ENCODE measurements at regions not wholly inside any gene's neighbourhood (a gene's known extent, or its start where the extent isn't known, plus 50 kb on each side); places are given as distances from the start of the nearest gene placed in this dataset.
A peak's percentile ranks its signal among the peaks of the same experiment; 100 is the strongest.

DNA sequence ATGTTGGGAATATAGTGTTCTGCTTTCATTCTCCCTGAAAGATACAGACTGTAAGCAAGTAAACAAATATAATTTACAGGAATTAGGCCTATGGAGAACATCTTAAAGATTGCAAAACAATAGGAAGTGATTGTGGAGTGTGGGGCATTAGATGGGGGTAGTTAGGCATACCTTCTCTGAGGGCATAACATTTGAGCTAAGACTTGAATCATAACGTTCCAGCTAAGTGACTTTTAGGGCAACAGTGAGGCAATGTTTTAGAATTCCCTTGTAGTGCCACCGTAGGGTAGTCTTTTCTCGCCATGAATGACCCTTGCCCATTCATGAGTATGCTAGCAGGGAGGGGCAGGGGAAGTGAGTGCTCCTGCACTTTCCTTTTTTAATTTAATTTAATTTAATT, 173.3 kb downstream of the SPATA31D1 start:
- DNase-seq = no peak

DNA sequence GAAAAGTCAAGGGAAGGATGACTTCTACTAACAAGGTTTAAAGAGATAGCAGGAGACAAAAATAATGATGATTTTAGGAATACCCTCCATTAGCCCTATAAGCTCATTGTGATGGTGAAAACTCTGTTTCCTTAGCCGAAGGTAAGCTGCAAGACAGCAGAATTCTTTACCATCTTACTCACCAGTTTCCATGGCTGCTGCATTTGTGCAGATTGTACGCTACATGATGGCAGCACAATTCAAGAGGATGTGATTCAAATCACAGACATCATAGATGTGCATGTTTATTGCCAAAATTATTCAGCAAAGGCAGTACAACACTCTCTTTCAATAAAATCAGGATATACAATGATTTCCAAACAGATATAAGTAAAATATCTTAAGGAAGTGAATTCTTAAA, 175.6 kb downstream of the SPATA31D1 start:
- peak; percentile 21 for DNase-seq

DNA sequence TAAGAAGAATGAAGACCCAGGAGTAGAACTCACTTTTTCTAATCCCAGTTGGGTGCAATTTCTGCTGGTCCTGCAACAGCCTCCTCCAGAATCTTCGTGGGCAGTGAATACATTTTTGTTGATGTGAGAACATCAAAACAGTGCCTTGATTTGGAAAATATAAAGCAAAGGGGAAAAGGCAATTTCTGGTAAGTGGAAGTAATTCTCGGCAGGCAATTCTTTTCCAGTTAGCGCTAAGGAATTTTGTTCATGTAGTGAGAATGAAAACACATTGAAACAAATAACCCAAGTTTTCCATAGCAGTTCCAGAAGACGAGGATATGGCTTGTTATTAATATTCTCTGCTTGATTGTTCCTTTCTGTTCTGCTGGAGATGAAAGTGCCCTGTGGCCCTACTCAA, 178.7 kb downstream of the SPATA31D1 start:
- DNase-seq = no peak

DNA sequence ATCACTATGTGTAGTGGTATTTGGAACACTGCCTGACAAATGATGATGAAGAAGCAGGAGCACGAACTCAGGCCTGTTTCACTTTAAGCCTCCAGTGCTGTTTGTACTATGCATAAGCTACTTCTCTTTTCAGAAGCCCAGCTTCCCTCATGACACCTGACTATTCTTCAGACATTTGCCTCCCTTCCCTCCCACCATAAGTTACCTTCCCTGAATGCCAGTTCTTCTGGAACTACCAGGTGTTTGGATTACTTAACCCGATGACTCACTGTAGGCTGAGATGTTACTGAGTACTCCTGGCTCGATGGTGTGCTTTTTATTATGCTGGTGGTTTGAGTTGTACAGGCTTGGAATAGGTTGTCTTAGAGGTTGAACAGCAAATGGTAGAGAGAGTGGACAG, 180.0 kb downstream of the SPATA31D1 start:
- no peak for DNase-seq

DNA sequence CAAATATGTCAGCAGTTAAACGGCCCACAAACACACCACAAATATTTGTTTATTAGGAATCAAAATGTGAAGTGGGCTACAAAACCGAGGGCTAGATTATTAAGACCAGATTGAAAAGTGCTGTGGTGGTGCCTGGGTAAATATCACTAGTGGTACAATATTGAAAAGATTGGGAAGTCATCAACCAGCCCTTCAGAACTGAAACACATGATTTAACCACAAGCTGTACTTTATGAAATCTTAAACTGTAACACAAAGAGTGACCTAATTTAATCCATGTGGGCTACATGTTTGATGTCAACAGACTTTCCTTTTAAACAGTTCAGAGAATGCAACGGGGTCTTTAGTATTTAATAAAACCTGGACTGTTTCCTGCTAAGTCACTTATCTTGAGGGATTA, 182.3 kb downstream of the SPATA31D1 start:
- DNase-seq = peak; percentile 46

DNA sequence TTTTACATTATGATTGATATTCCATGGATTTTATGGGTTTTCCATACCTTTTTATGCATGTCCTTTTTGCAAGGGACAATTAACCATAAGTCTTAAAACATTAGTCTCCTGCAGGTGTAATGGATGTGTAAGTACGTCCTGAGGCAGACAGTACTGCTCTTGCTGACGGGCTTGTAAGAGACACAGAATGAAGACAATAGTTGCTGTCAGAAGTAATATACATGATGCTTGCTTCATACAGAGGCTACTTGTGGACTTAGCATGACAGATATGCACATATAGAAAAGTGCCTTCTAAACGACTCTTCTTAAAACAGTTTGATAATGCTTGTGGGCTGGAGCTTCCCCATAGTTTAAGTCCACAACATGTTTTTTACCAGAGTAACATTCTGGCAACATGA, 182.7 kb downstream of the SPATA31D1 start:
- no peak for DNase-seq

DNA sequence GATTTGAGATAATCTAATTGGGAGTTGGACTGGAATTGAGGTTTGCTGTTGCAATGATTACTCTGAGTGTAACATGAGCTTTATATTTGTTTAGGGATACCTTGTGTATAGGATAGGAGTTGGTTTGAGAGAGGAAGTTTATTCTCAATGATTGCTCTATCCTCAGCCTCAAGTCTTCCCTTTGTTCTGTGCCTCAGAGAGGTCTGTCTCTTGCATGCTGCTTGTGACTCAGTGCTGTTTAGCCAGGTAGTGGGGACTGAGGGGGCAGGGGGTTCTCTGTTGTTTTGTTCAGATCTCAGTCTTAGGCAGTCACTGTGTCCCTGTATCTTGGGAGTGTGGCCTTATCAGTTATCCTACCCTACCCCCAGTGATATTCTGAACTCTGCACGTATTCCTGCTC, 192.1 kb downstream of the SPATA31D1 start:
- no peak for DNase-seq

DNA sequence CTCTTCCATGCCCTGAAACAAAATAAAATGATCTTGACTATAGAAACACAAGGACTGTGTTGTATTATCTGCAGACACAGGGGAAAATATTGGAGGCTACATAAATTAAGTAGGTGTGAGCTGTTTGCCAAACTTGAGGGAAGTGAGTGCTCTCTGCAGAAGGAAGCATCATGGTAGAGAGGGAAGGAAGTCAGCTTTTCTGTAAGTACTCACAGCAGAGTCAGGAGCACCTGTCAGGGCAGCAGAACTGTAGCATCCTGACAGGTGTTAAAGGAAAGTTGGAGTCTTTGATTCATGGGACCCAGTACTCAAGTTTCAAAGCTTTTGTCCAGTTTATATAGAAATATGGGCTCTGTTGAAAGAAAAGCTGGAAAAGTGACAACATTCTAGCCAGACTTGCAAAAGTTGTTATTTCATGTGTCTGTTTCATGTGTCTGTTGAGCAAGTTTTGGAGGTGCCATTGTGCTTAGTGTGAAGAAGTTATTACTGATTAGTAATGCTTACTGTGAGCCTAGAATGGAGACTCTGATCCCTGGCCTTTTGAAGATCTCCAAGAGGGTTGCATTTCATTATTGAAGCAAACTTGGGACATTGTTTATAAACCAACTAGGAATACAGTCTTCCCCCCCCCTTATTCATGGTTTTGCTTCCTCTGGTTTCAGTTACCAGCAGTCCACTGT, 194.7 kb downstream of the SPATA31D1 start:
- DNase-seq = no peak

DNA sequence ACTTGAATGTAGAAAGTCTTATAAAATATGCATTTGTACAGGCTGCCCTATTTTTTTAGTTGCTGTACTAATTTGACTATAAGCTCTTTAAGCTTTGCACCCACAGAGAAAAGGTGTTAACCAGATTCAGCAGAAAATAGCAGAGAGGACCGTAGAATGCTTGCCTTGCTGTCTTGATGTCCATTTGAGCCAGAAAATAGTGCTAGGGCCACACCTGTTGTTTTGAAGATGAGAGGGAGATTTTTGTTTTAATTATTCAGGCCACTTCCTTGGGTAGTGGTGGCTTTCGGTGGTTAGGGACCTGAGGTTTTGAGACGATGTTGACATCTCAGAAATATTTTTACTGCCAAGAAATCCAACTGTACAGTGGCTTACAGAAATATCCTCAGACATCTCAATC, 196.0 kb downstream of the SPATA31D1 start:
- DNase-seq = no peak

DNA sequence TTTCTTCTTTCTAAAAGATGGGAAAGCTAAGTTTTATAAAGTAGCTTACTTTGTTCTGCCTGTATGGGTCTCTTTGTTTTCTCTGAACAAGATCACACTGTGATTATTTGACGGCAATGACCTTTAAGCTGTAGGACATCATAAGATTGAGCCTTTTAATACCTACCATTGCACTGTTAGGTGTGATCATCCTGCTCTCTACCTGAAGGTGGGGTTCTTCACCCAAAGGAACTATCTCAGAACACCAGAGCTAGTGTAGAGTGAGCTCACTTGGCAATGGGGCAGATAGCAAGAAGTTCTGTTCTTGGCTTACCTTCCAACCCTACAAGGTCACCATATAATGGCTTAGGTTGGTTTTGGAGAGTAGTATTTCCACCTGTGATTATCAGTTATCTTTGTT, 200.2 kb downstream of the SPATA31D1 start:
- no peak for DNase-seq

DNA sequence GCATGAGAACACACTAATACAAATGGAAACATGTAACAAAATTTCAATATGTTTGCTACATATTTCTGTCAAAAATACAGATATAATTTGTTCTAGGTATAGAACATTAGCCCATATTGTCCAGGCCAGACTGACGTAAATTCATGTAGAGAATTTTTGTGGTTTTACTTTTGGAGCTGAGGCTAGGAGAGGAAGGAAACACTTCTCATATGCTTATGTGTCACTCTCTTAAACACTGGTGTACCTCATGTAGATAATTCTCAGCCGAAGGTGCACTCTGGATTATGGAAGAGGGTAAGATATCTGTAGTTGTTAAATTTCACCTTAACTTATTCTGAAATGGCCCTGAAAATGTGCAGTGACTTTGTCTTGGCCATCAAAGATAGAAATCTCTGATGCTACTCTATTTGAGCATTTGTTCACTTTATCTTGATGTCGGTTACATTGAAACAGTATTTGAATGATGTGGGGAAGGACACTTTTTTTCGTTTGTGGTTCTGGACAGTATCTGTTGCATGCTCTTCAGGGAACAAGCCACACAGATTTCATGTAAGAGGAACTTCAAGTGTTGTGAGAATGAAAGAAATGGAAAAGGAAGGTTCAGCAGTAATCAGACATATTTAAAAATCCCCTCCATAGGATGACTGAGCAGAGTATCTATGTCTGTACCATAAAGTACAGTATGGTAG, 202.7 kb downstream of the SPATA31D1 start:
- no peak for DNase-seq

DNA sequence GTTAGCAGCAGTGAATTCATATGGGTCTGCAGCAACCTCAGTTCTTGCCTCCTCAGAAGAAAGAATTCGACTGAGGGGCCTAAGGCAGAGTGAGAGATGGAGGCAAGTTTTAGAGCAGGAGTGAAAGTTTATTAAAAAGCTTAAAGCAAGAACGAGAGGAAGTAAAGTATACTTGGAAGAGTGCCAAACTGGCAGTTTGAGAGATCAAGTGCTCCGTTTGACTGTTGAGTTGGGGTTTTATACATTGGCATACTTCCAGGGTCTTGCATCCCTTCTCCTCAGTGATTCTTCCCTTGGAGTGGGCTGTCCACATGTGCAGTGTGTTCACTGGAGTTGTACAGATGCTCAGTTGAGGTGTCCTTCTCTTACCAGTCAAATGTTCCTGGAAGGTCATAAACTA, 203.6 kb downstream of the SPATA31D1 start:
- DNase-seq = no peak

DNA sequence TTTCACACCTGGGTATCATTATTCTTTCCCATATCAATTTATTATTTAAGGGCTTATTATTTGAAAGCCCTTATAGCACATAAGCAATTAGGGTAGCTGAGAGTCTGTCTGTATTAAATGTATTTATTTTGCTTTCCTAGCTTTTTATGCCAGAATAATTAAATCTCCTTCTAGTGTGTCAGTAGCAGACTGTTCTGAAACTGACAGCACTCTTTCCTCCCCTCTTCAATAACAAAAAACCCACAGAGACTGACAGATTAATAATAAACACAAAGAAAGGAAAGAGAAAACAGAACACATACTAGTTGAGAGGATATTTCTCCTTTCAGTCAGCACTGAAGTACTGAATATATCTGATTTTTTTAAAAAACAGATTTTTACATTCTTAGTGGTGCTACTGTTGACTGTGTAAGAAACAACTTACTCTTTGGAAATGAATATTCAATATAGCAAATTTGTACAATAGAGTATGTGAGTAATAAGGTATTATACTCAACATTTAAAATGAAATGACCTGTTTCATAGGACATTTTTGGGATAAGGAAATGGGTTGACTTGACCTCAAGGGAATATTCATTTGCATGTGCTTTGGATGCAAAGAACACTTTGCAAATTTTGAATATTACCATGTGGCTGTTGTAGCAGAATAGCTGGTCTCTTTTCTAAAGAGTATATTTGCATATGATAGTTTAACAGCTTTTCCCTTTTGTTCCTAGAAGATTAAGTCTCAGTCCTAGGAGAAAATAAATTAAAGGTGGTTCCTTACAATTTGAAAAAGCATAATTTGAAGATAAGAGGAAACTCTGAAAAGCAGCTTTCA, 208.3 kb downstream of the SPATA31D1 start:
- DNase-seq = no peak

DNA sequence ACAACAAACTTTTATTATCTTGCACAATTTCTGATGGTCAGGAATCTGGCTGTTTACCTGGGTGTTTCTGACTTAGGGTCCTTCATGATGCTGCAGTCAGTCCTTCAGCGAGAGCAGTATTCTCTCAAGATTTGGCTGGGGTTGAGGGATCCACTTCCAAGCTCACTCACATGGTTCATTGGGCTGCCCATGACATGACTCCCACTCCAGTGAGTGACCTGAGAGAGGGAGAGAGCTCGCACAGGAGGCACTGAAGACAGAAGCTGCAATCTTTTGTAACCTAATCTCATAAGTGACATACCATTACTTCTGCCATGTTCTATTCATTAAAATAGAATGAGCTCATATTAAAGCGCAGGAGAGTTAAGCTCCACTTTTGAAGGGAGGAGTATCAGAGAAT, 212.6 kb downstream of the SPATA31D1 start:
- no peak for DNase-seq

DNA sequence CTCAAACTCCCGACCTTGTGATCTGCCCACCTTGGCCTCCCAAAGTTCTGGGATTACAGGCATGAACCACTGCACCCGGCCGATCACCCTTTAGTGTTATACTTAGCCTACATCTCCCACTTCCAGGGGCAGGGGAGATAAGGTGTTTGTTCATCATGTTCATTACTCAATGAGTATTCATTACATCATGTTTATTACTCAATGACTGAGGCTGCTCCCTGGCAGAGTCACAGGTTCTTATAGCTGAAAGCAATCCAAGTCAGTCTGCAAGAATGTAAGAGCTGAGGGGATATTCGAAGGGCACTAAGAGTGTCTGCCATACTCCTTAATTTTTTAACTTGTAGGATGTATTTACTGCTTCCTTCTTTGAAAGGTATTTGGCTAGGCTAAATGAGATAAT, 214.2 kb downstream of the SPATA31D1 start:
- peak; percentile 32 for DNase-seq

DNA sequence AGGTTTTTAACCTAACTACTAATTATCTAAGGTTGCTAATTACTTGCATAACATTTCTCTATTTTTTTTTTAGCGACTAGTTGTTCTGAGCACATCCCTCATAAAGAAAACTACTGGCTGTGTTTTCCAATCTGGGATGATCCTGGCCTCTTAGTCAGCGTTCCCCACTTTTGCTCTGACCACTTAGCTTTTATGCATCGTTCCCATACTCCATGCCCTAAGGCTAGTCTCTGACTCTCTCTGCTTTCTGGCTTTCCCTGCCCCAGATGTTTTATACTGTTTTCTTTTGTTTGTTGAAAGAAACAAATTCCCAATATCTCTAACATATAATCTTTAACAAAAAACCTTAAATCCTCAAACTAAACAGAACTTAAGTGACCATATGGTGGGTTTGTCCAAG, 217.9 kb downstream of the SPATA31D1 start:
- no peak for DNase-seq

DNA sequence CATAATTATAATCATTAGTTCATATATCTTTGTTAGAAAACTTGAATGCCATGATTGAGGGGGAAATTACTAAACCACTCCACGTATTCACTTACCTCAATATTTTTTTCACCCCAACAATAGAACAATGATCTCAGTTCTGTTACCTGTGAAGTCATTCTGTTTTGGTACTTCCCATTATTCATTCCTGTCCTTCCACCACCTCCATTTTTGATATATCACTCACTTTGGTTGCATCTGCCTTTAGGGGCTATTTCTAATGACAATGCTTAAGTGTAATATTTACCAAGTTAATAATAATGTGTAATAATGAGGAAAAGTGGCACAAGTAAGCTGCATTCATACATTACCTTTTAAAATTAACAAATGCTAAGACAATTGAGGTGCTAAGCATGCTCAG, 218.4 kb downstream of the SPATA31D1 start:
- DNase-seq = no peak

DNA sequence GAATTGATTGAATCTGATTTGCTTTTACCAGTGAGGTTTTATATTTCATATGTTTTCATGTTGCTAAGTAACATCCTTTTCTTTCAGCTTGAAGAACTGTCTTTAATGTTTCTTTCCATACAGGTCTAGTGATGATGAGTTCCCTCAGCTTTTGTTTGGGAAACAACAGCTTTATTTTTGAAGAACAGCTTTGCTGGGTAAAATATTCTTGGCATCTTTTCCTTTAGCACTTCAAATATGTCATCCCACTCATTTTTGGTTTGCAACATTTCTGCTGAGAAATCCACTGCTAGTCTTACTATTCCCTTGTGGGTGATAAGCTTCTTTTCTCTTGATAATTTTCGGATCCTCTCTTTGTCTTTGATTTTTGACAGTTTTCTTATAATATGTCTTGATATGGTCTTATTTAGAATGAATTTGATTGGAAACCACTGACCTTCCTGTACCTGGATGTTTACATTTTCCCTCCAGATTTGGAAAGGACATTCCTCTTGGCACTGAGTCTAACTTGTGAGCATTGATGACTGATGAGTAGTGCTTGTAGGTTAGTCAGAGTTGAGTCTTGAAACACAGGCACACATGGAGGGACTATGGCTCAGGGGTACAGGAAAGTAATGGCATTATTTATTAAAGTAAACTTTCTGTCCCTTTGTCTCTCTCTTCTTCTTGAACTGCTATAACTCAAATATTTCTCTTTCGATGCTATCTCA, 220.3 kb downstream of the SPATA31D1 start:
- no peak for DNase-seq

DNA sequence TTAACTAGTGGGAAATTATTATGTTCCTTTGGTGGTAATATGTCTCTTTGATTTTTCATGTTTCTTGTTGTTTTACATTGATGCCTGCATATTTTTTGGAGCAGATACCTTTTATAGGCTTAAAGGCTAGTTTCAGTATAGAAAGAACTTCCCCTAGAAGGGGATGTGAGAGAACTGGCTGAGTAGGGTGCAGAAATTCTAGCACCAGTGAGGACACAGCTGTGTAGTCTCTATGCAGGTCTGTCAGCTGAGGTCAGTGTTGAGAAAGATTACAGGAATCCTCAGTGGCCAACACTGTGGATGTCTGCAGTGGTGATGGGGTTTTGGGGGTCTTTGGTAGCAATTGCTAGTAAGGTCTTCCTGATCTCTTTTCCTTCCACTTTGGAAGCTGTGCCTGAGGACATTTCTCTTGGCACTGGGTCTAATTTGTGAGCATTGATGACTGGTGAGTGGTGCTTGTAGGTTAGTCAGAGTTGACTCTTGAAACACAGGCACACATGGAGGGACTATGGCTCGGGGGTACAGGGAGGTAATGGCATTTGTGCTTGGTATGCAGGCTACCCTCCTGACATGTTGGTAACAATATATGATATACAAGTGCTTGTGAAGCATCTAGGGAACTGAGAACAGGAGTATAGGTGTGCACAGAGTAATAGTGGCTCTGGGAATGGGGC, 221.4 kb downstream of the SPATA31D1 start:
- no peak for DNase-seq

DNA sequence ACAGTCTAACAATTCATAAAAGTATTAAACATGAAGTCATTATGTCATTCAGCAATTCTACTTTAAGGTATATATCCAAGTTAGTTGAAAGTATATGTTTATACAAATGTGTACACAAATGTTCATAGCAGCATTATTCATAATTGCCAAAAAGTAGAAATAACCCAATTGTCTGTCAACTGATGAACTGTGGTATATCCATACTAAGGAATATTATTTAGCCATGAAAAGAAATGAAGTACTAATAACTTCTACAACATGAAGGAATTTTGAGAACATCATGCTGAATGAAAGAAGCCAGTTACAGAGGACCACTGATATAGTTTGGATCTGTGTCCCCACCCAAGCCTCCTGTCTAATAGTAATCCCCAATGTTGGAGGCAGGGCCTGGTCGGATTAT, 224.3 kb downstream of the SPATA31D1 start:
- no peak for DNase-seq

DNA sequence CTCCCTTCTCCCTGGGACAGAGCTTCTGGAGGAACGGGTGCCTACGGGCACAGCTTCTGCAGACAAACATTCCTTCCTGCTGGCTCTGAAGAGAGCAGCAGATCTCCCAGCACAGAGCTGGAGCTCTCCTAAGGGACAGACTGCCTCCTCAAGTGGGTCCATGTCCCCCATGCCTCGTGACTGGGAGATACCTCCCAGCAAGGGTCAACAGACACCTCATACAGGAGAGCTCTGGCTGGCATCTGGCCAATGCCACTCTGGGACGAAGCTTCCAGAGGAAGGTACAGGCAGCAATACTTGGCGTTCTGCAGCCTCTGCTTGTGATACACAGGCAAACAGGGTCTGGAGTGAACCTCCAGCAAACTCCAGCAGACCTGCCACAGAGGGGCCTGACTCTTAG, 227.9 kb downstream of the SPATA31D1 start:
- DNase-seq = no peak

DNA sequence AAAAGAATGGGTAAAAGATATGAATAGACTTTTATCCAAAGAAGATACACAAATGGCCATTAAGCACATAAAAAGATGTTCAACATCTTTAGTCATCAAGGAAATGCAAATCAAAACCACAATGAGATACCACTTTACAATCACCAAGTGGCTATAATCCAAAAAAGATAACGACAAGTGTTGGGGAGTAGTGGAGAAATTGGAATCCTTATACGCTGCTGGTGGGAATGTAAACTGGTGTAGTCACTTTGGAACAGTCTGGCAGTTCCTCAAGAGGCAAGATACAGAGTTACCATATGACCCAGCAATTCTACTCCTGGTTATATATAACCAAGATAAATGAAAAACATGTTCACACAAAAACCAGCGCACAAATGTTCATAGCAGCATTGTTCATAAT, 234.9 kb downstream of the SPATA31D1 start:
- peak; percentile 55 for DNase-seq

DNA sequence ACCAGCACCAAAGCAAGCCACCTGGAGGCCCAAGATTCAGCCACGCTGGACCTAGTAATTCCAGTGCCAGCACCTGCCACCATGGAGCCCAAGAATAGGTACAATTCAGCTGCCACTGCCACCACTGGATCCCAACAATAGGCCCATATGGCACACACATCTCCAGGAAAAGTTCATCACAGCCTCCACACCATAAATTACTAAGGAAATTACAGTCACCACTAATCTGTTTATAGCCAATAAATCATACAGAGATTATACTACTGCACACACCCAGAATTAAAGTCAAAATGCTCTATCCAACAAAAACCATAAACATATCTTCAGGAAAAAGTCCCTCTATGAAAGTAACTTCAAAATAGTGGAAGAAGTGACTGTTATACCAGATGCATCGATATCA, 242.8 kb downstream of the SPATA31D1 start:
- no peak for DNase-seq

Data from fibroblast of skin of right biceps (primary cell).